GM23338 (cell line): ENCODE measurements at regions not wholly inside any gene's neighbourhood (a gene's known extent, or its start where the extent isn't known, plus 50 kb on each side); places are given as distances from the start of the nearest gene placed in this dataset.

ENCODE experiments used
- ATAC-seq: fragments of 200-7000 bp; cut with Tn5 transposase; 3 replicates; pipeline ENCODE4 v1.9.1; 2020
- DNase-seq: peaks from one replicate; pipeline ENCODE4 v3.0.0-alpha.2; 2015; ENCODE audit warnings: low spot score
- H2AFZ ChIP-seq: fragments of 200-600 bp; sonication (generic); 2 replicates; pipeline ENCODE4 v1.8.0; 2016; ENCODE audit warnings: antibody characterized with exemption, mild to moderate bottlenecking, moderate library complexity
- H3F3A ChIP-seq: fragments of 200-600 bp; sonication (generic); replicated peaks from 2 replicates; pipeline ENCODE4 v1.8.0; 2017; ENCODE audit warnings: antibody characterized with exemption, mixed run types, low read depth
- H3K27ac ChIP-seq: fragments of 200-600 bp; sonication (generic); 2 replicates; pipeline ENCODE4 v1.6.1; 2016; ENCODE audit warnings: low read depth
- H3K27me3 ChIP-seq: fragments of 200-600 bp; sonication (generic); 2 replicates; pipeline ENCODE4 v1.8.0; 2016; ENCODE audit warnings: mild to moderate bottlenecking, mixed run types, moderate library complexity; ENCODE audit not compliant: insufficient read depth
- H3K36me3 ChIP-seq: fragments of 200-600 bp; sonication (generic); 2 replicates; pipeline ENCODE4 v1.8.0; 2016; ENCODE audit warnings: mild to moderate bottlenecking; ENCODE audit not compliant: insufficient read depth
- H3K4me1 ChIP-seq: fragments of 200-600 bp; sonication (generic); 2 replicates; pipeline ENCODE4 v1.8.0; 2016; ENCODE audit warnings: mild to moderate bottlenecking, moderate library complexity; ENCODE audit not compliant: insufficient read depth
- H3K4me2 ChIP-seq: fragments of 200-600 bp; sonication (generic); 2 replicates; pipeline ENCODE4 v1.7.1; 2017; ENCODE audit warnings: mixed run types
- H3K4me3 ChIP-seq: fragments of 200-600 bp; sonication (generic); 2 replicates; pipeline ENCODE4 v1.6.1; 2016; ENCODE audit warnings: mixed run types
- H3K79me2 ChIP-seq: fragments of 200-600 bp; sonication (generic); replicated peaks from 2 replicates; pipeline ENCODE4 v1.8.0; 2017; ENCODE audit warnings: mild to moderate bottlenecking; ENCODE audit not compliant: insufficient read depth
- H3K9me2 ChIP-seq: fragments of 200-600 bp; sonication (generic); 2 replicates; pipeline ENCODE4 v1.8.0; 2017; ENCODE audit not compliant: insufficient read depth
- H4K20me1 ChIP-seq: fragments of 200-600 bp; sonication (generic); replicated peaks from 2 replicates; pipeline ENCODE4 v1.8.0; 2017; ENCODE audit warnings: mild to moderate bottlenecking; ENCODE audit not compliant: insufficient read depth
- H3K27ac Mint-ChIP-seq: 2 replicates; pipeline ENCODE4 v1.8.0; 2020; ENCODE audit warnings: inconsistent platforms, mild to moderate bottlenecking, moderate library complexity, mixed read lengths
- H3K27me3 Mint-ChIP-seq: 3 replicates; pipeline ENCODE4 v1.8.0; 2022; ENCODE audit warnings: low read depth, mild to moderate bottlenecking, moderate library complexity, mixed read lengths, inconsistent platforms; ENCODE audit not compliant: insufficient read depth, poor library complexity
- H3K36me3 Mint-ChIP-seq: 3 replicates; pipeline ENCODE4 v1.8.0; 2021; ENCODE audit warnings: low read depth, mild to moderate bottlenecking, inconsistent platforms, moderate library complexity, mixed read lengths
- H3K4me1 Mint-ChIP-seq: 3 replicates; pipeline ENCODE4 v1.8.0; 2020; ENCODE audit warnings: mild to moderate bottlenecking, inconsistent platforms, mixed read lengths
- H3K4me3 Mint-ChIP-seq: 3 replicates; pipeline ENCODE4 v1.8.0; 2021; ENCODE audit warnings: moderate library complexity, mild to moderate bottlenecking, inconsistent platforms, mixed read lengths
- H3K9me3 Mint-ChIP-seq: 3 replicates; pipeline ENCODE4 v1.8.0; 2020; ENCODE audit warnings: moderate library complexity, mild to moderate bottlenecking, inconsistent platforms, mixed read lengths
- CREB1 ChIP-seq: fragments of 250-450 bp; sonication (Bioruptor Pico); IDR thresholded peaks from 2 replicates; pipeline ENCODE4 v1.5.0; 2020; ENCODE audit warnings: low read depth, mild to moderate bottlenecking, moderate library complexity
- ETS1 ChIP-seq: IDR thresholded peaks from 2 replicates; pipeline ENCODE4 v1.6.1; 2016; ENCODE audit warnings: antibody characterized with exemption
- EZH2 ChIP-seq: fragments of 200-600 bp; sonication (generic); IDR thresholded peaks from one replicate; pipeline ENCODE4 v1.8.0; 2017; ENCODE audit warnings: antibody characterized with exemption, mild to moderate bottlenecking, low read depth; ENCODE audit not compliant: unreplicated experiment
- EZH2phosphoT487 ChIP-seq: fragments of 200-600 bp; sonication (generic); IDR thresholded peaks from one replicate; pipeline ENCODE4 v1.8.1; 2018; ENCODE audit warnings: antibody characterized with exemption; ENCODE audit not compliant: unreplicated experiment
- JUNB ChIP-seq: IDR thresholded peaks from one replicate; pipeline ENCODE4 v1.6.1; 2016; ENCODE audit warnings: antibody characterized with exemption; ENCODE audit not compliant: unreplicated experiment
- STAT1 ChIP-seq: IDR thresholded peaks from one replicate; pipeline ENCODE4 v1.6.1; 2016; ENCODE audit warnings: antibody characterized with exemption; ENCODE audit not compliant: unreplicated experiment
- ZNF114 ChIP-seq: fragments of 250-450 bp; sonication (Bioruptor Pico); IDR thresholded peaks from 2 replicates; pipeline ENCODE4 v1.5.0; 2020; ENCODE audit warnings: mild to moderate bottlenecking, moderate library complexity
- ZNF331 ChIP-seq: fragments of 250-450 bp; sonication (Bioruptor Pico); IDR thresholded peaks from 2 replicates; pipeline ENCODE4 v1.5.0; 2020; ENCODE audit warnings: low read depth, mild to moderate bottlenecking, moderate library complexity
- TF ChIP-seq, protein P1 (sequence below), 2 experiments: fragments of 200-600 bp in 1 of 2; sonication (generic) in 1 of 2; conservative IDR thresholded peaks; 2 replicates each; pipeline versions ENCODE4 v1.5.1 to v1.6.1; 2016 to 2017; ENCODE audit warnings: antibody characterized with exemption in 2 of 2, low read depth in 2 of 2, mild to moderate bottlenecking in 2 of 2, moderate library complexity in 1 of 2
- TF ChIP-seq, protein P2 (sequence below): IDR thresholded peaks from one replicate; pipeline ENCODE4 v1.6.1; 2018; ENCODE audit warnings: antibody characterized with exemption; ENCODE audit not compliant: unreplicated experiment

GRCh38 chr6:44722736-44723135, 335.2 kb downstream of the CDC5L start (continued):
- TF ChIP-seq, protein P1, sequence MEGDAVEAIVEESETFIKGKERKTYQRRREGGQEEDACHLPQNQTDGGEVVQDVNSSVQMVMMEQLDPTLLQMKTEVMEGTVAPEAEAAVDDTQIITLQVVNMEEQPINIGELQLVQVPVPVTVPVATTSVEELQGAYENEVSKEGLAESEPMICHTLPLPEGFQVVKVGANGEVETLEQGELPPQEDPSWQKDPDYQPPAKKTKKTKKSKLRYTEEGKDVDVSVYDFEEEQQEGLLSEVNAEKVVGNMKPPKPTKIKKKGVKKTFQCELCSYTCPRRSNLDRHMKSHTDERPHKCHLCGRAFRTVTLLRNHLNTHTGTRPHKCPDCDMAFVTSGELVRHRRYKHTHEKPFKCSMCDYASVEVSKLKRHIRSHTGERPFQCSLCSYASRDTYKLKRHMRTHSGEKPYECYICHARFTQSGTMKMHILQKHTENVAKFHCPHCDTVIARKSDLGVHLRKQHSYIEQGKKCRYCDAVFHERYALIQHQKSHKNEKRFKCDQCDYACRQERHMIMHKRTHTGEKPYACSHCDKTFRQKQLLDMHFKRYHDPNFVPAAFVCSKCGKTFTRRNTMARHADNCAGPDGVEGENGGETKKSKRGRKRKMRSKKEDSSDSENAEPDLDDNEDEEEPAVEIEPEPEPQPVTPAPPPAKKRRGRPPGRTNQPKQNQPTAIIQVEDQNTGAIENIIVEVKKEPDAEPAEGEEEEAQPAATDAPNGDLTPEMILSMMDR (conservative IDR thresholded peaks at IDR 0.05; ENCODE audit: low read depth in 2 of 2), result no peak
- TF ChIP-seq, protein P2, sequence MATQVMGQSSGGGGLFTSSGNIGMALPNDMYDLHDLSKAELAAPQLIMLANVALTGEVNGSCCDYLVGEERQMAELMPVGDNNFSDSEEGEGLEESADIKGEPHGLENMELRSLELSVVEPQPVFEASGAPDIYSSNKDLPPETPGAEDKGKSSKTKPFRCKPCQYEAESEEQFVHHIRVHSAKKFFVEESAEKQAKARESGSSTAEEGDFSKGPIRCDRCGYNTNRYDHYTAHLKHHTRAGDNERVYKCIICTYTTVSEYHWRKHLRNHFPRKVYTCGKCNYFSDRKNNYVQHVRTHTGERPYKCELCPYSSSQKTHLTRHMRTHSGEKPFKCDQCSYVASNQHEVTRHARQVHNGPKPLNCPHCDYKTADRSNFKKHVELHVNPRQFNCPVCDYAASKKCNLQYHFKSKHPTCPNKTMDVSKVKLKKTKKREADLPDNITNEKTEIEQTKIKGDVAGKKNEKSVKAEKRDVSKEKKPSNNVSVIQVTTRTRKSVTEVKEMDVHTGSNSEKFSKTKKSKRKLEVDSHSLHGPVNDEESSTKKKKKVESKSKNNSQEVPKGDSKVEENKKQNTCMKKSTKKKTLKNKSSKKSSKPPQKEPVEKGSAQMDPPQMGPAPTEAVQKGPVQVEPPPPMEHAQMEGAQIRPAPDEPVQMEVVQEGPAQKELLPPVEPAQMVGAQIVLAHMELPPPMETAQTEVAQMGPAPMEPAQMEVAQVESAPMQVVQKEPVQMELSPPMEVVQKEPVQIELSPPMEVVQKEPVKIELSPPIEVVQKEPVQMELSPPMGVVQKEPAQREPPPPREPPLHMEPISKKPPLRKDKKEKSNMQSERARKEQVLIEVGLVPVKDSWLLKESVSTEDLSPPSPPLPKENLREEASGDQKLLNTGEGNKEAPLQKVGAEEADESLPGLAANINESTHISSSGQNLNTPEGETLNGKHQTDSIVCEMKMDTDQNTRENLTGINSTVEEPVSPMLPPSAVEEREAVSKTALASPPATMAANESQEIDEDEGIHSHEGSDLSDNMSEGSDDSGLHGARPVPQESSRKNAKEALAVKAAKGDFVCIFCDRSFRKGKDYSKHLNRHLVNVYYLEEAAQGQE, result no peak

GRCh38 chr6:44723439-44724197, 336.1 kb downstream of the CDC5L start:
- Histone ChIP-seq H3K4me3 (no peak overlapping the region), H3K36me3 (no peaks in the 10 kb centered on the region), H3K4me2 (no peak overlapping the region), H3F3A (no peaks in the 10 kb centered on the region), H3K79me2 (no peaks in the 10 kb centered on the region), H3K9me2 (no peaks in the 10 kb centered on the region), H3K27me3 (no peaks in the 10 kb centered on the region), H2AFZ (0 out of 2 replicates have a peak overlapping the region, but pooled peaks have one; percentile 43), H3K27ac (no peak overlapping the region), H4K20me1 (no peaks in the 10 kb centered on the region), H3K4me1 (no peaks in the 10 kb centered on the region; the same call in 1 of the 2 replicates)
- no peaks in the 10 kb centered on the region for H3K9me3 Mint-ChIP-seq
- no peak for DNase-seq
- H3K27ac Mint-ChIP-seq, result no peak overlapping the region
- H3K4me1 Mint-ChIP-seq, result peaks cover 9% of the 10 kb centered on the region; the same call in 2 of the 3 replicates
- no peak for TF ChIP-seq ZNF331
- TF ChIP-seq JUNB, result no peak
- TF ChIP-seq ZNF114 (CRISPR knock-in tag), result no peak
- TF ChIP-seq, protein P1 (conservative IDR thresholded peaks at IDR 0.05; ENCODE audit: low read depth in 2 of 2), result no peak
- no peak for TF ChIP-seq CREB1 (CRISPR knock-in tag)
- no peak for TF ChIP-seq EZH2phosphoT487
- no peak for TF ChIP-seq STAT1
- TF ChIP-seq ETS1, result no peak
- TF ChIP-seq EZH2, result no peak
- no peak for ATAC-seq
- no peak overlapping the region for H3K4me3 Mint-ChIP-seq
- H3K27me3 Mint-ChIP-seq, result peaks cover 10% of the 10 kb centered on the region
- H3K36me3 Mint-ChIP-seq, result no peaks in the 10 kb centered on the region
